A172 (cell line): ENCODE measurements at regions not wholly inside any gene's neighbourhood (a gene's known extent, or its start where the extent isn't known, plus 50 kb on each side); places are given as distances from the start of the nearest gene placed in this dataset.

Experiments
- DNase-seq: peaks from one replicate; pipeline ENCODE4 v3.0.0-alpha.2; 2015; ENCODE audit warnings: low spot score

- DNase-seq: no peak
Measured at GRCh38 chrX:68947882-68948605, 119.2 kb downstream of the EFNB1 start.

- DNase-seq: peak; percentile 1
Measured at GRCh38 chrX:68945603-68946228, 116.9 kb downstream of the EFNB1 start.

GRCh38 chrX:68945081-68945602, 116.3 kb downstream of the EFNB1 start:
- DNase-seq: no peak

- DNase-seq: no peak
Measured at GRCh38 chrX:68944211-68944610, 115.4 kb downstream of the EFNB1 start.

GRCh38 chrX:68942840-68943239, 114.0 kb downstream of the EFNB1 start:
- no peak for DNase-seq

- no peak for DNase-seq
Measured at GRCh38 chrX:68942104-68942503, 113.3 kb downstream of the EFNB1 start.

GRCh38 chrX:68941385-68941952, 112.6 kb downstream of the EFNB1 start:
- no peak for DNase-seq

GRCh38 chrX:68940601-68941000, 111.8 kb downstream of the EFNB1 start:
- no peak for DNase-seq

- DNase-seq: no peak
Measured at GRCh38 chrX:68939868-68940267, 111.0 kb downstream of the EFNB1 start.

GRCh38 chrX:68938244-68939004, 109.6 kb downstream of the EFNB1 start:
- no peak for DNase-seq

- DNase-seq: no peak
Measured at GRCh38 chrX:68937581-68937980, 108.8 kb downstream of the EFNB1 start.

- DNase-seq: peak; percentile 38
Measured at GRCh38 chrX:68936608-68937007, 107.8 kb downstream of the EFNB1 start.

- DNase-seq: no peak
Measured at GRCh38 chrX:68936126-68936525, 107.3 kb downstream of the EFNB1 start.

- no peak for DNase-seq
Measured at GRCh38 chrX:68935362-68935761, 106.5 kb downstream of the EFNB1 start.

GRCh38 chrX:68934922-68935321, 106.1 kb downstream of the EFNB1 start:
- no peak for DNase-seq

- DNase-seq: no peak
Measured at GRCh38 chrX:68934421-68934820, 105.6 kb downstream of the EFNB1 start.

GRCh38 chrX:68932611-68933010, 103.8 kb downstream of the EFNB1 start:
- no peak for DNase-seq

GRCh38 chrX:68931345-68931744, 102.5 kb downstream of the EFNB1 start:
- DNase-seq: no peak

GRCh38 chrX:68930542-68931317, 101.9 kb downstream of the EFNB1 start:
- no peak for DNase-seq

GRCh38 chrX:68929332-68930150, 100.7 kb downstream of the EFNB1 start:
- DNase-seq: peak; percentile 49

- DNase-seq: no peak
Measured at GRCh38 chrX:68928401-68928800, 99.6 kb downstream of the EFNB1 start.
